ENCODE measurements at regions not wholly inside any gene's neighbourhood (a gene's known extent, or its start where the extent isn't known, plus 50 kb on each side); places are given as distances from the start of the nearest gene placed in this dataset.

GRCh38 chr15:99850517-99850916 lies 117.3 kb upstream of the LYSMD4 start:
- no peak for TF ChIP-seq CTCF (IDR thresholded peaks at IDR 0.05; ENCODE audit: low read depth, low read length, poor library complexity, severe bottlenecking)
- no peak for TF ChIP-seq EZH2phosphoT487 (IDR thresholded peaks at IDR 0.05; ENCODE audit: borderline replicate concordance, low read length)
